Osteocyte (in vitro differentiated cells): ENCODE measurements at regions not wholly inside any gene's neighbourhood (a gene's known extent, or its start where the extent isn't known, plus 50 kb on each side); places are given as distances from the start of the nearest gene placed in this dataset.

Source experiments
- DNase-seq: peaks from one replicate; pipeline ENCODE4 v3.0.0; 2021; ENCODE audit warnings: mixed read lengths; ENCODE audit not compliant: unreplicated experiment; ENCODE audit errors: extremely low spot score
- H3K27ac Mint-ChIP-seq: one replicate; pipeline ENCODE4 v1.8.0; 2021; ENCODE audit warnings: mild to moderate bottlenecking, mixed read lengths; ENCODE audit not compliant: unreplicated experiment
- H3K27me3 Mint-ChIP-seq: one replicate; pipeline ENCODE4 v1.8.0; 2021; ENCODE audit warnings: mixed read lengths; ENCODE audit not compliant: unreplicated experiment
- H3K36me3 Mint-ChIP-seq: one replicate; pipeline ENCODE4 v1.8.0; 2021; ENCODE audit warnings: mixed read lengths; ENCODE audit not compliant: unreplicated experiment
- H3K4me1 Mint-ChIP-seq: one replicate; pipeline ENCODE4 v1.8.0; 2021; ENCODE audit warnings: mixed read lengths; ENCODE audit not compliant: unreplicated experiment
- H3K4me3 Mint-ChIP-seq: one replicate; pipeline ENCODE4 v1.8.0; 2021; ENCODE audit warnings: mild to moderate bottlenecking, moderate library complexity, mixed read lengths; ENCODE audit not compliant: unreplicated experiment
- H3K9me3 Mint-ChIP-seq: one replicate; pipeline ENCODE4 v1.8.0; 2021; ENCODE audit warnings: mixed read lengths; ENCODE audit not compliant: unreplicated experiment
- CTCF ChIP-seq: fragments of 200-600 bp; sonication (generic); IDR thresholded peaks from 2 replicates; pipeline ENCODE4 v1.5.0; 2021; ENCODE audit warnings: antibody characterized with exemption, mild to moderate bottlenecking, moderate library complexity

- no peaks in the 10 kb centered on the region for H3K4me1 Mint-ChIP-seq
- H3K27ac Mint-ChIP-seq: no peak overlapping the region
- no peak for DNase-seq
- TF ChIP-seq CTCF: no peak
- no peaks in the 10 kb centered on the region for H3K27me3 Mint-ChIP-seq
- H3K9me3 Mint-ChIP-seq: peaks cover 4% of the 10 kb centered on the region
- no peak overlapping the region for H3K4me3 Mint-ChIP-seq
- H3K36me3 Mint-ChIP-seq: no peaks in the 10 kb centered on the region
Measured at GRCh38 chr2:37552339-37552738, 119.1 kb downstream of the CDC42EP3 start.

GRCh38 chr2:37553411-37554154 is 117.9 kb downstream of the CDC42EP3 start:
- no peak for DNase-seq
- no peaks in the 10 kb centered on the region for H3K9me3 Mint-ChIP-seq
- TF ChIP-seq CTCF: no peak
- H3K4me1 Mint-ChIP-seq: no peaks in the 10 kb centered on the region
- H3K27ac Mint-ChIP-seq: no peak overlapping the region
- no peak overlapping the region for H3K4me3 Mint-ChIP-seq
- H3K27me3 Mint-ChIP-seq: no peaks in the 10 kb centered on the region
- no peaks in the 10 kb centered on the region for H3K36me3 Mint-ChIP-seq

GRCh38 chr2:37554155-37554510 is 117.3 kb downstream of the CDC42EP3 start:
- H3K27me3 Mint-ChIP-seq: no peaks in the 10 kb centered on the region
- H3K4me1 Mint-ChIP-seq: no peaks in the 10 kb centered on the region
- H3K27ac Mint-ChIP-seq: no peak overlapping the region
- H3K36me3 Mint-ChIP-seq: no peaks in the 10 kb centered on the region
- no peak overlapping the region for H3K4me3 Mint-ChIP-seq
- TF ChIP-seq CTCF: no peak
- no peak for DNase-seq
- no peaks in the 10 kb centered on the region for H3K9me3 Mint-ChIP-seq

GRCh38 chr2:37554687-37555086 is 116.8 kb downstream of the CDC42EP3 start:
- Mint-ChIP-seq H3K36me3 (no peaks in the 10 kb centered on the region), H3K9me3 (no peaks in the 10 kb centered on the region), H3K4me1 (no peaks in the 10 kb centered on the region), H3K27ac (no peak overlapping the region), H3K4me3 (no peak overlapping the region), H3K27me3 (no peaks in the 10 kb centered on the region)
- no peak for TF ChIP-seq CTCF
- no peak for DNase-seq

GRCh38 chr2:37555457-37555856 is 116.0 kb downstream of the CDC42EP3 start:
- H3K4me3 Mint-ChIP-seq: no peak overlapping the region
- H3K27ac Mint-ChIP-seq: no peak overlapping the region
- H3K27me3 Mint-ChIP-seq: no peaks in the 10 kb centered on the region
- no peaks in the 10 kb centered on the region for H3K36me3 Mint-ChIP-seq
- no peak for DNase-seq
- no peak for TF ChIP-seq CTCF
- H3K4me1 Mint-ChIP-seq: peaks cover 5% of the 10 kb centered on the region
- no peaks in the 10 kb centered on the region for H3K9me3 Mint-ChIP-seq
